Calu3 (cell line): ENCODE measurements at regions not wholly inside any gene's neighbourhood (a gene's known extent, or its start where the extent isn't known, plus 50 kb on each side); places are given as distances from the start of the nearest gene placed in this dataset.

ENCODE experiments used
- BruUV-seq: library from RNA; stranded (reverse); fragments of 400-500 nt; replicated peaks from 2 replicates; lab custom pipeline; 2021; lab: Mats Ljungman, UMichigan
- CTCF ChIA-PET: fragments of 300-600 bp; sonication (Branson Sonifier 250); formaldehyde crosslinking; loops from one replicate; lab custom pipeline; 2022; ENCODE audit warnings: antibody characterized with exemption; lab: Charles Lee
- DNase-seq: peaks from one replicate; pipeline ENCODE4 v3.0.0; 2022
- H3K27ac Mint-ChIP-seq: one replicate; pipeline ENCODE4 v1.8.0; 2022; ENCODE audit warnings: mixed read lengths; ENCODE audit not compliant: unreplicated experiment
- H3K27me3 Mint-ChIP-seq: one replicate; pipeline ENCODE4 v1.8.0; 2022; ENCODE audit warnings: mixed read lengths; ENCODE audit not compliant: unreplicated experiment
- H3K36me3 Mint-ChIP-seq: one replicate; pipeline ENCODE4 v1.8.0; 2022; ENCODE audit warnings: mild to moderate bottlenecking, moderate library complexity, mixed read lengths; ENCODE audit not compliant: insufficient read depth, unreplicated experiment
- H3K4me1 Mint-ChIP-seq: one replicate; pipeline ENCODE4 v1.8.0; 2022; ENCODE audit warnings: mild to moderate bottlenecking, low read depth, mixed read lengths; ENCODE audit not compliant: unreplicated experiment
- H3K4me3 Mint-ChIP-seq: one replicate; pipeline ENCODE4 v1.8.0; 2022; ENCODE audit warnings: mild to moderate bottlenecking, low read depth, moderate library complexity, mixed read lengths; ENCODE audit not compliant: unreplicated experiment
- H3K9me3 Mint-ChIP-seq: one replicate; pipeline ENCODE4 v1.8.0; 2022; ENCODE audit warnings: low read depth, mixed read lengths; ENCODE audit not compliant: unreplicated experiment
- intact Hi-C: fragments of 100-400 bp; cut with micrococcal nuclease; formaldehyde crosslinking; loops from one replicate; pipeline ENCODE4 v1.10.0; 2022; ENCODE audit not compliant: unreplicated experiment
- TF ChIP-seq, protein P1 (sequence below): fragments of 200-600 bp; IDR thresholded peaks from one replicate; pipeline ENCODE4 v1.8.0; 2022; ENCODE audit warnings: antibody characterized with exemption; ENCODE audit not compliant: unreplicated experiment

- BruUV-seq = no TSS peak
- no peak for DNase-seq
- no peak overlapping the region for H3K27ac Mint-ChIP-seq
- H3K36me3 Mint-ChIP-seq = no peaks in the 10 kb centered on the region
- no peak overlapping the region for H3K4me3 Mint-ChIP-seq
- intact Hi-C loops = no loop called here
- CTCF ChIA-PET = no interaction called here
- H3K9me3 Mint-ChIP-seq = peaks cover 3% of the 10 kb centered on the region
- peaks cover 14% of the 10 kb centered on the region for H3K4me1 Mint-ChIP-seq
- TF ChIP-seq, protein P1, sequence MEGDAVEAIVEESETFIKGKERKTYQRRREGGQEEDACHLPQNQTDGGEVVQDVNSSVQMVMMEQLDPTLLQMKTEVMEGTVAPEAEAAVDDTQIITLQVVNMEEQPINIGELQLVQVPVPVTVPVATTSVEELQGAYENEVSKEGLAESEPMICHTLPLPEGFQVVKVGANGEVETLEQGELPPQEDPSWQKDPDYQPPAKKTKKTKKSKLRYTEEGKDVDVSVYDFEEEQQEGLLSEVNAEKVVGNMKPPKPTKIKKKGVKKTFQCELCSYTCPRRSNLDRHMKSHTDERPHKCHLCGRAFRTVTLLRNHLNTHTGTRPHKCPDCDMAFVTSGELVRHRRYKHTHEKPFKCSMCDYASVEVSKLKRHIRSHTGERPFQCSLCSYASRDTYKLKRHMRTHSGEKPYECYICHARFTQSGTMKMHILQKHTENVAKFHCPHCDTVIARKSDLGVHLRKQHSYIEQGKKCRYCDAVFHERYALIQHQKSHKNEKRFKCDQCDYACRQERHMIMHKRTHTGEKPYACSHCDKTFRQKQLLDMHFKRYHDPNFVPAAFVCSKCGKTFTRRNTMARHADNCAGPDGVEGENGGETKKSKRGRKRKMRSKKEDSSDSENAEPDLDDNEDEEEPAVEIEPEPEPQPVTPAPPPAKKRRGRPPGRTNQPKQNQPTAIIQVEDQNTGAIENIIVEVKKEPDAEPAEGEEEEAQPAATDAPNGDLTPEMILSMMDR = no peak
- H3K27me3 Mint-ChIP-seq = no peaks in the 10 kb centered on the region
Observed at GRCh38 chr3:66097647-66098046, 58.9 kb upstream of the MAGI1 start.

DNA sequence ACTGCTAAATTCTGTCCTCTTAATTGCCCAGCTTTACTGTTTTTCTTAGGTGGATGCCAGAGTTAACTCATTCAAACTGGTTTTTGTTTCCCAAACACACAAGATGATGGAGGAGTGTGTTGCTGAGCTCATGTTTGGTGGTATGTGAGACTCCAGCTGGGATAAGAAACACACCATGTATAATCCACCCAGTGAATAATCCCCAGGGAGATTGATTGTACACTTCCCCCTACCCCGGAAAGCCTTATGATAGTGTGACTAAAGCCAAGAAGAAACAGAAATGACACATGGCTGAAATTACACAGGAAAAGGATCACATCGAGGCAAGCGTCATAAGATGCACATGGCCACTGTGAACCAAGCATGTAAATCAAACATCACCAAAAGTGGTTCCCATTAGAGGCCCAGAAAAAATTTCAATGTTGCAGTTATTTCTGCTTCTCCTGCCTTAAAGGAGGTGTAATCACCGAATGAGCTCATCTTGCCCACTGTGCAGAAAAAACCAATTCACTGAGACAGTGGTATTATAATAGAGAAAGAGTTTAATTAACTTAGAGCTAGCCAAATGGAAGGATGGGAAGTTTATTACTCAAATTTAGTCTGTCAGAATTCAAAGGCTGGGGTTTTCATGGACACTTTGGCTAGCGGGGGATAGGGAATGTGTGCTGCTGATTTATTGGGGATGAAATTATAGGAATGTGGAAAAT lies 56.7 kb upstream of the MAGI1 start:
- intact Hi-C loops = no loop called here
- Mint-ChIP-seq H3K4me3 (no peak overlapping the region), H3K27ac (no peak overlapping the region), H3K27me3 (no peaks in the 10 kb centered on the region), H3K36me3 (no peaks in the 10 kb centered on the region), H3K9me3 (peaks cover 3% of the 10 kb centered on the region), H3K4me1 (peaks cover 14% of the 10 kb centered on the region)
- TF ChIP-seq, protein P1 = no peak
- CTCF ChIA-PET = no interaction called here
- no TSS peak for BruUV-seq
- no peak for DNase-seq

DNA sequence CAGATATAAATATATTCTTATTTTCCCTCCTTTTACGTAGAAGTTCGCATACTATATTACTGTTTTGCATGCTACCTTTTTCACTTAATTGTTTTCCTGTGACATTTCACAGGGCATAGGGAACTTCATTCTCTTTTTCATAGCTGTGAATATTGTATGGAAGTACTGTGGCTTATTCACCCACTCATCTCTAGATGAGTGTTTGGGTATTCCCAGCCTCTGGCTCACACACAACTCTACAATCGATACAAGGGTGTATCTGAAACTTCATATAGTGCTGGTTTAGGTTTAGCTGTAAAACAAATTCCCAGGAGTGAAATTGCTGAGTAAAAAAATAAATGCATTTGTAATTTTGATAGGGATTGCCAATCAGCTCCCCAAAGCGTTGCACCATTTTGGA lies 55.3 kb upstream of the MAGI1 start:
- no TSS peak for BruUV-seq
- CTCF ChIA-PET = no interaction called here
- no peak for DNase-seq
- Mint-ChIP-seq H3K36me3 (no peaks in the 10 kb centered on the region), H3K4me3 (no peak overlapping the region), H3K4me1 (peaks cover 14% of the 10 kb centered on the region), H3K27ac (no peak overlapping the region), H3K27me3 (no peaks in the 10 kb centered on the region), H3K9me3 (peaks cover 3% of the 10 kb centered on the region)
- TF ChIP-seq, protein P1 = no peak
- intact Hi-C loops = no loop called here

GRCh38 chr3:66092175-66092995 lies 53.7 kb upstream of the MAGI1 start:
- H3K27ac Mint-ChIP-seq = no peak overlapping the region
- peaks cover 3% of the 10 kb centered on the region for H3K9me3 Mint-ChIP-seq
- intact Hi-C loops = no loop called here
- no peak overlapping the region for H3K4me3 Mint-ChIP-seq
- no TSS peak for BruUV-seq
- CTCF ChIA-PET = no interaction called here
- TF ChIP-seq, protein P1 = no peak
- H3K36me3 Mint-ChIP-seq = no peaks in the 10 kb centered on the region
- no peaks in the 10 kb centered on the region for H3K27me3 Mint-ChIP-seq
- no peaks in the 10 kb centered on the region for H3K4me1 Mint-ChIP-seq
- no peak for DNase-seq
